GM23338 (cell line): ENCODE measurements at regions not wholly inside any gene's neighbourhood (a gene's known extent, or its start where the extent isn't known, plus 50 kb on each side); places are given as distances from the start of the nearest gene placed in this dataset.

Experiments used
- CTCF ChIP-seq, 2 experiments: fragments of 200-600 bp in 1 of 2; sonication (generic) in 1 of 2; conservative IDR thresholded peaks; 2 replicates each; pipeline versions ENCODE4 v1.5.1 to v1.6.1; 2016 to 2017; ENCODE audit warnings: antibody characterized with exemption in 2 of 2, low read depth in 2 of 2, mild to moderate bottlenecking in 2 of 2, moderate library complexity in 1 of 2
- EZH2phosphoT487 ChIP-seq: fragments of 200-600 bp; sonication (generic); IDR thresholded peaks from one replicate; pipeline ENCODE4 v1.8.1; 2018; ENCODE audit warnings: antibody characterized with exemption; ENCODE audit not compliant: unreplicated experiment
- POLR2AphosphoS5 ChIP-seq: IDR thresholded peaks from 2 replicates; pipeline ENCODE4 v1.6.1; 2016; ENCODE audit warnings: antibody characterized with exemption, low read depth
- REST ChIP-seq: IDR thresholded peaks from one replicate; pipeline ENCODE4 v1.6.1; 2018; ENCODE audit warnings: antibody characterized with exemption; ENCODE audit not compliant: unreplicated experiment

- TF ChIP-seq CTCF (conservative IDR thresholded peaks at IDR 0.05; ENCODE audit: low read depth in 2 of 2) = no peak
- no peak for TF ChIP-seq REST
- TF ChIP-seq EZH2phosphoT487 = no peak
- no peak for TF ChIP-seq POLR2AphosphoS5
These were observed 306.7 kb upstream of the SLC24A2 start for GRCh38 chr9:20095430-20096092.
